Liver (tissue), 3 donors: ENCODE measurements at regions not wholly inside any gene's neighbourhood (a gene's known extent, or its start where the extent isn't known, plus 50 kb on each side); places are given as distances from the start of the nearest gene placed in this dataset.

ENCODE experiments used
- EGR1 ChIP-seq, 2 donors: IDR thresholded peaks; 2 replicates each; pipeline ENCODE4 v1.6.1; 2016 to 2018; ENCODE audit warnings: antibody characterized with exemption in 2 of 2, low read depth in 2 of 2
- JUND ChIP-seq, 2 donors: IDR thresholded peaks; 2 replicates each; pipeline ENCODE4 v1.6.1; 2016; ENCODE audit warnings: antibody characterized with exemption in 2 of 2
- RAD21 ChIP-seq, 2 donors: IDR thresholded peaks; 2 replicates each; pipeline ENCODE4 v1.6.1; 2016; ENCODE audit warnings: antibody characterized with exemption in 2 of 2, mild to moderate bottlenecking in 2 of 2
- TF ChIP-seq, protein P1 (sequence below): fragments of 150-350 bp; IDR thresholded peaks from 2 replicates; pipeline ENCODE4 v1.5.1; 2017; ENCODE audit warnings: improper control_type of control experiment, low read depth, low read length; ENCODE audit not compliant: missing input control
- TF ChIP-seq, protein P2 (sequence below): IDR thresholded peaks from 2 replicates; pipeline ENCODE4 v1.6.1; 2016; ENCODE audit warnings: antibody characterized with exemption
- TF ChIP-seq, protein P3 (sequence below): IDR thresholded peaks from 2 replicates; pipeline ENCODE4 v1.6.1; 2016; ENCODE audit warnings: antibody characterized with exemption
- donor health status: healthy.
- donor health status: healthy.

DNA sequence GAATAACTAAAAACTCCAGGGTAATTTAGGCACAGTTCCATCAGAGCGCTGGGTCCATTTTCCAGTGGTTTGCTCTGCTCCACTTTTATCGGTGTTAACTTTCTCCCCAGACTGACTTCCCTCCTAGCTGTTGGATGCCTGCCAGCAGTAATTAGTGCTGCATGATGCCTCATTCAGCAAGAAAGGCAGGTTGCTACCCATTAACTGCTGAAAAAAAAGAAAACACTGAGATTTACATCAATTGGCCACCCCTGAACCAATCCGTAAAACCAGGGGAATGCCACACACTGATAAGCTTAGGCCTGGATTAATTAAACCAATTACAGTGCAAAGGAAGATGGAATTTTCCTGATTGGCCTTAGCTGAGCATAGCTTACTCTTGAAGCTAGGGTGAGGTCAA is 182.4 kb upstream of the CXXC4 start:
- no peak for TF ChIP-seq EGR1 (IDR thresholded peaks at IDR 0.05; ENCODE audit: low read depth in 2 of 2)
- TF ChIP-seq, protein P1, sequence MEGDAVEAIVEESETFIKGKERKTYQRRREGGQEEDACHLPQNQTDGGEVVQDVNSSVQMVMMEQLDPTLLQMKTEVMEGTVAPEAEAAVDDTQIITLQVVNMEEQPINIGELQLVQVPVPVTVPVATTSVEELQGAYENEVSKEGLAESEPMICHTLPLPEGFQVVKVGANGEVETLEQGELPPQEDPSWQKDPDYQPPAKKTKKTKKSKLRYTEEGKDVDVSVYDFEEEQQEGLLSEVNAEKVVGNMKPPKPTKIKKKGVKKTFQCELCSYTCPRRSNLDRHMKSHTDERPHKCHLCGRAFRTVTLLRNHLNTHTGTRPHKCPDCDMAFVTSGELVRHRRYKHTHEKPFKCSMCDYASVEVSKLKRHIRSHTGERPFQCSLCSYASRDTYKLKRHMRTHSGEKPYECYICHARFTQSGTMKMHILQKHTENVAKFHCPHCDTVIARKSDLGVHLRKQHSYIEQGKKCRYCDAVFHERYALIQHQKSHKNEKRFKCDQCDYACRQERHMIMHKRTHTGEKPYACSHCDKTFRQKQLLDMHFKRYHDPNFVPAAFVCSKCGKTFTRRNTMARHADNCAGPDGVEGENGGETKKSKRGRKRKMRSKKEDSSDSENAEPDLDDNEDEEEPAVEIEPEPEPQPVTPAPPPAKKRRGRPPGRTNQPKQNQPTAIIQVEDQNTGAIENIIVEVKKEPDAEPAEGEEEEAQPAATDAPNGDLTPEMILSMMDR = no peak
- TF ChIP-seq, protein P2, sequence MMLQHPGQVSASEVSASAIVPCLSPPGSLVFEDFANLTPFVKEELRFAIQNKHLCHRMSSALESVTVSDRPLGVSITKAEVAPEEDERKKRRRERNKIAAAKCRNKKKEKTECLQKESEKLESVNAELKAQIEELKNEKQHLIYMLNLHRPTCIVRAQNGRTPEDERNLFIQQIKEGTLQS = no peak
- TF ChIP-seq JUND (IDR thresholded peaks at IDR 0.05) = no peak
- TF ChIP-seq RAD21 (IDR thresholded peaks at IDR 0.05) = no peak
- TF ChIP-seq, protein P3, sequence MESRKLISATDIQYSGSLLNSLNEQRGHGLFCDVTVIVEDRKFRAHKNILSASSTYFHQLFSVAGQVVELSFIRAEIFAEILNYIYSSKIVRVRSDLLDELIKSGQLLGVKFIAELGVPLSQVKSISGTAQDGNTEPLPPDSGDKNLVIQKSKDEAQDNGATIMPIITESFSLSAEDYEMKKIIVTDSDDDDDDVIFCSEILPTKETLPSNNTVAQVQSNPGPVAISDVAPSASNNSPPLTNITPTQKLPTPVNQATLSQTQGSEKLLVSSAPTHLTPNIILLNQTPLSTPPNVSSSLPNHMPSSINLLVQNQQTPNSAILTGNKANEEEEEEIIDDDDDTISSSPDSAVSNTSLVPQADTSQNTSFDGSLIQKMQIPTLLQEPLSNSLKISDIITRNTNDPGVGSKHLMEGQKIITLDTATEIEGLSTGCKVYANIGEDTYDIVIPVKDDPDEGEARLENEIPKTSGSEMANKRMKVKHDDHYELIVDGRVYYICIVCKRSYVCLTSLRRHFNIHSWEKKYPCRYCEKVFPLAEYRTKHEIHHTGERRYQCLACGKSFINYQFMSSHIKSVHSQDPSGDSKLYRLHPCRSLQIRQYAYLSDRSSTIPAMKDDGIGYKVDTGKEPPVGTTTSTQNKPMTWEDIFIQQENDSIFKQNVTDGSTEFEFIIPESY = no peak
